ENCODE measurements at regions not wholly inside any gene's neighbourhood (a gene's known extent, or its start where the extent isn't known, plus 50 kb on each side); places are given as distances from the start of the nearest gene placed in this dataset.

GRCh38 chr20:1764136-1765033 is 106.8 kb upstream of the SIRPG start:
- Histone ChIP-seq H3K27me3 (ENCODE audit: low read length) (no peaks in the 10 kb centered on the region), H3K4me2 (ENCODE audit: low read length) (peak overlapping the region; percentile 49), H3K36me3 (ENCODE audit: low read depth, low read length) (no peaks in the 10 kb centered on the region), H3K27ac (ENCODE audit: low read length) (peak overlapping the region; percentile 13; the same call in 1 of the 2 replicates), H3K79me2 (ENCODE audit: low read length) (no peaks in the 10 kb centered on the region), H2AFZ (ENCODE audit: low read length) (peak overlapping the region; percentile 68), H3K9me3 (ENCODE audit: low read length) (no peaks in the 10 kb centered on the region), H3K9me2 (replicated peaks; ENCODE audit: low read length) (no peaks in the 10 kb centered on the region), H3K9ac (ENCODE audit: low read length) (peak overlapping the region; percentile 21), H3F3A (ENCODE audit: low read length, unreplicated experiment) (no peaks in the 10 kb centered on the region), H4K20me1 (ENCODE audit: low read length) (no peaks in the 10 kb centered on the region), H3K4me1 (ENCODE audit: insufficient read depth, low read length) (peaks cover 31% of the 10 kb centered on the region), H3K4me3 (ENCODE audit: low read length) (no peak overlapping the region)
- BruUV-seq (replicated peaks) = no TSS peak
- intact Hi-C loops (cut with micrococcal nuclease) = loop anchor here (1.0 to 5.0 kb wide), 2 partner anchors 36 to 408 kb away; no protein-coding TSS in a partner anchor
- TF ChIP-seq CTCF (conservative IDR thresholded peaks at IDR 0.05; ENCODE audit: low read depth, low read length) (peak; percentile 95), EZH2phosphoT487 (IDR thresholded peaks at IDR 0.05; ENCODE audit: borderline replicate concordance, low read length) (no peak), EZH2 (IDR thresholded peaks at IDR 0.05; ENCODE audit: low read length, unreplicated experiment) (no peak)
- DNase-seq (peak; percentile 84), ATAC-seq (peak; percentile 86)
- CTCF ChIA-PET = interaction anchor here (0.6 to 2.2 kb wide), 5 partner anchors 13 to 445 kb away, joined by 3 to 19 read pairs (median 3); no protein-coding TSS in a partner anchor
- POLR2A ChIA-PET (ENCODE audit: unreplicated experiment) = interaction anchor here (0.6 kb wide), 1 partner anchor 24 kb away, joined by 3 read pairs; no protein-coding TSS in a partner anchor

GRCh38 chr20:1761598-1761997 is 104.0 kb upstream of the SIRPG start:
- Histone ChIP-seq H3K27ac (ENCODE audit: low read length) (peak overlapping the region; percentile 64), H2AFZ (ENCODE audit: low read length) (peak overlapping the region; percentile 46), H3K36me3 (ENCODE audit: low read depth, low read length) (no peaks in the 10 kb centered on the region), H3K4me2 (ENCODE audit: low read length) (peak overlapping the region; percentile 36), H3K9ac (ENCODE audit: low read length) (peak overlapping the region; percentile 31), H3K9me3 (ENCODE audit: low read length) (no peaks in the 10 kb centered on the region), H3K27me3 (ENCODE audit: low read length) (no peaks in the 10 kb centered on the region), H3K4me3 (ENCODE audit: low read length) (no peak overlapping the region), H3K9me2 (replicated peaks; ENCODE audit: low read length) (no peaks in the 10 kb centered on the region), H3K4me1 (ENCODE audit: insufficient read depth, low read length) (peaks cover 45% of the 10 kb centered on the region), H3F3A (ENCODE audit: low read length, unreplicated experiment) (no peaks in the 10 kb centered on the region), H3K79me2 (ENCODE audit: low read length) (no peaks in the 10 kb centered on the region), H4K20me1 (ENCODE audit: low read length) (no peaks in the 10 kb centered on the region)
- intact Hi-C loops (cut with micrococcal nuclease) = loop anchor here (5.0 kb wide), 1 partner anchor 411 kb away; no protein-coding TSS in a partner anchor
- no peak for ATAC-seq
- TF ChIP-seq EZH2 (IDR thresholded peaks at IDR 0.05; ENCODE audit: low read length, unreplicated experiment) (no peak), CTCF (conservative IDR thresholded peaks at IDR 0.05; ENCODE audit: low read depth, low read length) (no peak), EZH2phosphoT487 (IDR thresholded peaks at IDR 0.05; ENCODE audit: borderline replicate concordance, low read length) (no peak)
- ChIA-PET POLR2A (ENCODE audit: unreplicated experiment) (interaction anchor here (0.6 kb wide), 1 partner anchor 86 kb away, joined by 3 read pairs; no protein-coding TSS in a partner anchor), CTCF (interaction anchor here (0.6 kb wide), 1 partner anchor 37 kb away, joined by 3 read pairs; no protein-coding TSS in a partner anchor)
- no peak for DNase-seq
- BruUV-seq (replicated peaks) = TSS peak; percentile 90

Measured in PC-3 (cell line).